OCI-M2 (cell line): ENCODE measurements at regions not wholly inside any gene's neighbourhood (a gene's known extent, or its start where the extent isn't known, plus 50 kb on each side); places are given as distances from the start of the nearest gene placed in this dataset.
"Not testable (repeated sequence)": the region's sequence is repeated elsewhere in the genome, so short reads cannot be mapped to it uniquely, and the experiment has no call there.

Experiments used
- DNase-seq: peaks from one replicate; lab custom pipeline; 2025; ENCODE audit not compliant: unreplicated experiment; lab: John Stamatoyannopoulos, UW

DNA sequence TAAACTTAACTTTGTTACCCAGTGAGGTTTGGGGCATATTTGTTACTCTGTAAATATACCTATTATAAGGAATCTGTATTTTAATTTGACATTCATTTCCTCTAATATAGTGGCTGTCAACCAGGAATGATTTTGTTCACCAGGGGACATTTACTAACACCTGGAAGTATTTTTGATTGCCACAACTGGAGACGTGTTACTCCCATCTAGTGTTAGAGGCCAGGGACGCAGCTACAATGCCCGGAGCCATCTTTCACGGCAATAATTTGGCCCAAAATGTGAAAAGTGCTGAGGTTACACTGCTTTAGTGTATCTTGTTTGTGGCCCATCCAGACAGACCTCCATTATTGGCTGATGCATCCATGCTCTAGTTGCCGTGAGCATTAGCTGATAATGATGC is 881.3 kb upstream of the ATXN7L3B start:
- no peak for DNase-seq

DNA sequence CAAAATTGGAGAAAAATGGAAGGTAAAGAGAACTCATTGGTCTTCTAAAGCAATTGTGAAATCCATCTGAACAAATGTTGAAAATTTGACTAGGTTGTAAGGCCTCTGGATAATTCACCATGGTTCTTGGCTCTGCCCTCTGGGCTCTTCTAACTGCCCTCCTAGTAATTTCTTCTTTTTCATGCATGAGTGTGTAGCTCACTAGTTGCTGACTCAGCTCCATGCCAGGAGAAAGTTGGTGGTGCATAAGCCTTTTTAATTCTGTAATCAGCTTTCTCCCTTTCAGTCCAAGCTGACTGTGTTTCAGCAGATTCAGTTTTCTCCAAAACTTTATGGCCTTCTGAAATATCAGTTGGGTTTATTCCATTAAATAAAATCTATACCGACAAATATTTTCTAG is 877.8 kb upstream of the ATXN7L3B start:
- no peak for DNase-seq

DNA sequence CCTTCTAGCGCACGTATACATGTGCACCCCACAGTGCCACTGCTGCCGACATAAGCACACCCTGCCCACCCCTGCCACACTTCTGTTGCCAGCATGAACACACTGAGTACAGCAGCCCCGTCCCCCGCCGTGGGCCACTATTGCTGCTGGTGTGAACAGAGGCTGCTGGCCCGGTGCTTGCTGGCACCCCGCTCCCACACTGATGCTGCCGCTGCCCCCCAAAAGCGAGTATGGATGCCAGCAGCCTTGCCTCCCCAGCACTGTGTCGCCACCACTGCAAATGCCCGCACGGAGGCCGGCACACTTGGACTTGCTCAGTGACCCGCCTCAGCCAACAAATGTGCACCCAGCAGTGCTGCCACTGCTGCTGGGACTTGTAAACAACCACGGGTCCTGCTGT is 872.4 kb upstream of the ATXN7L3B start:
- DNase-seq = no peak

DNA sequence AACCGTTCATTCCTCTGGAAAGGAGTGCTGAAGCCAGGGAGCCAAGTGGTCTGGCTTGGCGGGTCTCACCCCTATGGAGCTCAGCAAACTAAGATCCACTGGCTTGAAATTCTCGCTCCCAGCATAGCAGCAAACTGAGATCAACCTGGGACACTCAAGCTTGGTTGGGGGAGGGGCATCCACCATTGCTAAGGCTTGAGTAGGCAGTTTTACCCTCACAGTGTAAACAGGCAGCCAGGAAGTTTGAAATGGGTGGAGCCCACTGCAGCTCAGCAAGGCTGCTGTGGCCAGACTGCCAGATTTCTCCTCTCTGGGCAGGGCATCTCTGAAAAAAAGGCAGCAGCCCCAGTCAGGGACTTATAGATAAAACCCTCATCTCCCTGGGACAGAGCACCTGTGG is 866.1 kb upstream of the ATXN7L3B start:
- not testable (repeated sequence) for DNase-seq

DNA sequence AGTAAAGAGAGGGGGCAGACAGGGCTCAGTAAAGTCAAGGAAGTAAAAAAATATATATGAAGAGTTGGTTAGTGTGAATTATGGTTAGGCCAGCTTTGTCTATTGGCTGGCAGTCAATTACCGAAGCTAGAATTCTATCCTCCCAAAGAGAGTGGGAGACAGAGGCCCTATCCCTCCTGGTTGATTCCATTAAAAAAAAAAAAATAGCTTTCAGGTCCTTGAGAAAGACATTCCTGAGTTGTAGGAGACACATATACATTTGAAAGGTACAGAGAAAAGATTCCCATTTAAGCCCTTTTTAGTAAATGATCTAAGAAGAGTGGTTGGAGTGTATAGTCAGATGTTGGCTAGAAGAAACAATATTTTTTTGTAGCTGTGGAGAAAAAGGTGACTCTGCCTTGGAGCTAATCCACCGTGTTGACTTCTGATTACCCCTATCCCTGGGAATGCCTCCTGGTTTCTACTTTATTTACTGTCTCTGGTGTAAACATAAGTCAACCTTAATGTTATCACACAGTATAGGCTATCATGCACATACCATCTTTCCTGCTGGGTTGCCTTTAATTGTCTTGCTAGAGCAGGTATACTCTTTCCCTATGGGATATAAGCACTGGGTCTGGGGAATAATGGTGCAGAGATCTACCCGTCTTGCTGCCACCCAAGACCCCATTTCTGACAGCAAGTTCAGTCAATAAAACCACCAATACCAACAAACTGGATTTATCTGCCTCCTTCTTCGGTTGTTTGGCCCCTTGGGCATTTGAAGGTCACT is 859.9 kb upstream of the ATXN7L3B start:
- DNase-seq = no peak

DNA sequence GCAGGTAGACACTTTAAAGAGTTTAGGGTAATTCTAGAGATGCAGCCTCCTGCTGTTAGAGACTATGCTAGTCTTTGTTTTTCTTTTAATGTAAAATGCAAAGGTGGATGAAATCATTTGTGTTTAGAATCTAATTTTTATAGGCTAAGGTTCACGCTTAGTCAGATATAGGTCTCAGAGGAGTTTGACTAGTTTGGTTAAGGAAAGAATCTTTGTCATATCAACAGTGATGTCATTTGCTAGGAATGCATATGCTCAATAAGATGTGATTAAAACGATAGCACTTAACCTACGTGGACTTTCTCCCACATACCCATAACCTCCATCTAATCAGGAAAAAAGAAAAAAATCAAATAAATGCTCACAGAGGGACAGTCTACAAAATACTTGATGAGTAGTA is 859.3 kb upstream of the ATXN7L3B start:
- no peak for DNase-seq

DNA sequence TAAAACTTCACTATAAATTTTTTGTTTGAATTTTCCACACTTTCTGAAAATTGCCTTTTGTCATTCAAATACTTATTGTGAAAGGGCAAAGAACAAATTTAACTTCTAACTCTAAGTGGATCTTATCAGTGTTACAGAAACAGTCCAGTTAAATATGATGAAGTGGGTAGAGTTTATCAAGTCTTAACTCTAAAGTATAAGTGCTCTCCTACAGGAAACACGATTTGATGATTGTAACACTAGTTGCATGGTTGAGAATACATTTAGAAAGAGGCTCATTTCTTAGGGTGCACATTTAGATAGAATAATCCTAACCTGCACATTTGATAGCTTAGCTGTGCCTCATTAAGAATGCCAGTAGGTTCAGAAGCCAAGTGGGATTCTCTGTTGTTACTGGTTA is 838.3 kb upstream of the ATXN7L3B start:
- DNase-seq = no peak

DNA sequence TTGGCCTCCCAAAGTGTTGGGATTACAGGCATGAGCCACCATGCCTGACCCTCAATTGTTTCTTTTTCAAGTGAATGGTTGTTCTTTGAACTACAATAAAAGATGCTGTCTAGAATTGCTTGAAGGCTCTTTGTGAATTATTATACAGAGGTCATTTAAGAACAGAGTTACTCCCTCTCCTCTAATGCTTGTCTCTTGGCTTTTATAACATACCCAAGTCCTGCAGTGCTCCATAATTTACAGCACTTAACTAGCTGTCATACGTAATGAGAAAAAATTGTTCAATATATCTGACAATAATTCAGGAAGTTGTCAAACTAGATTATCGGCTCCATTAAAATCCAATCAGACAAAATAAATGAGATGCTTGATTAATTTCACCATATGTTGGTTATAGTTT is 823.0 kb upstream of the ATXN7L3B start:
- no peak for DNase-seq

DNA sequence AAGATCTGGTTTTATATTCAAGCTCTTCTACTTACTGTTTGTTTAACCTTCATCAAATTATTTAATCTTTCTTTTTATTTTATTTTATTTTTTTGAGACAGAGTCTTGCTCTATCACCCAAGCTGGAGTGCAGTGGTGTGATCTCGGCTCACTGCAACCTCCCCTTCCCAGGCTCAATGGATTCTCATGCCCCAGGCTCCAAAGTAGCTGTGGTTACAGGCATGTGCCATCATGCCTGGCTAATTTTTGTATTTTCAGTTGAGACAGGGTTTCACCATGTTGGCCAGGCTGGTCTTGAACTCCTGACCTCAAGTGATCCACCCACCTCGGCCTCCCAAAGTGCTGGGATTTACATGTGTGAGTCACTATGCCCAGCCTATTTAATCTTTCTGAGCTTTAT is 821.5 kb upstream of the ATXN7L3B start:
- not testable (repeated sequence) for DNase-seq

DNA sequence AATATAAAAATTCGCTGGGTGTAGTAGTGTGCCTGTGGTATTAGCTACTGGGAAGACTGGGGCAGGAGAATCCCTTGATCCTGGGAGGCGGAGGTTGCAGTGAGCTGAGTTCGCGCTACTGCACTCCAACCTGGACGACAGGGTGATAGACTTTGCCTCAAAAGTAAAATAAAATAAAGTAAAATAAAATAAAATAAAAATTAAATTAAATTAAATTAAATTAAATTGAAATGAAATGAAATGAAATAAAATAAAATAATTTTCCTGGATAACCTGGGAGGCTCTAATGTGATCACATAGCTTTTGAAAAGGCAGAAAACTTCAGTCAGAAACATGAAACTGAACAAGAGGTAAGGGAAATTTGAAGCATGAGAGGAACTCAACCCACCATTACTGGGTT is 818.4 kb upstream of the ATXN7L3B start:
- no peak for DNase-seq

DNA sequence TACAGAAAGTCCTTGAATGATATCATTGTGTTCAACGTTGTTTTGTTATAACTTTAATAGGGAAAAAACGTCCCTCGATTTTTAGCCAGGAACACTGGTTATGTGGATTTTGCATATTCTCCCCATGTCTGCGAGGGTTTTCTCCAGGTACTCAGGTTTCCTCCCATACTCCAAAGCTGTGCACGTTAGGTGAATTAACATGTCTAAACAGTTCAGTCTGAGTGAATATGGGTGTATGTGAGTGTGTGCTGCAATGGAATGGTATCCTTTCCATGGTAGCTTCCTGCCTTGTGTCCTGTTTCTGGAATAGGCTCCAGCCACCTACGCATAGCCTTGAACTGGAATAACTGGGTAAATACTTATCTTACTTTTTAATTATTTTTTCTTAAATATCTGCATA is 810.8 kb upstream of the ATXN7L3B start:
- DNase-seq = no peak

DNA sequence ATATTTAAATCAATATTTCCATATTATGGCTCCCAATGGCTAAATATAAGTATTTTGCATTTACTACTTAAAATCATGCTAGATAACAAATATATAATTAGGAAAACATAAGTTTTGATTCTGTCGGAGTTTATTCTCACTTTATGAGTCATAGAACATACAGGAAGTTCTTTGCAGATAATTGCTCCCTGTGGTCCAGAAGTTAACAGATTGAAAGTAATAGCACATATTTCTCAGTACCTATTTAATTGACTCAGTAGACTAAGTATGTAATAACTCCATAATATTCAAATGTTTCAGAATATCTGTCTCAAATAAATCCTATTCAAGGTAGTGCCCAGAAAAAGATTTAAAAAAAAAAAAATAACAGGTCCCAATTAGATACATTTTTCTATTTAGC is 806.0 kb upstream of the ATXN7L3B start:
- DNase-seq = no peak

DNA sequence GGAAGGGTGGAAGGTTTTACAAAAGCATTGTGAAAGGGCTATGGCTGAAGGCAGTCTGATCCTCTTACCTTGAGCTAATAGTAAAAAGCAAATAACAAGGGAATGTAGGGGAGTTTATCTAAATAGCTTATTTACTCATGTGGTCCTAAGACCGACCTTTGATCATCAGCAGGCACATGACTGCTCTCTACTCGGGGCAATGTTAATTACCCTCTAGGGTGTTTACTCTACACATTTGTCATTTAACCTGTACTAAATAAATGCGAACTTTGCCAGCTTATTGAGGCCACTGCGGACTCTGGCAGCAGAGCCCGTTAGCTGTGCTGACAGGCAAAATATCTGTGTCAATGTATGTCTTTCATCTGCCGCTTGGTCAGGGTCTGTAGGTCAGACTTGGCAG is 768.3 kb upstream of the ATXN7L3B start:
- no peak for DNase-seq

DNA sequence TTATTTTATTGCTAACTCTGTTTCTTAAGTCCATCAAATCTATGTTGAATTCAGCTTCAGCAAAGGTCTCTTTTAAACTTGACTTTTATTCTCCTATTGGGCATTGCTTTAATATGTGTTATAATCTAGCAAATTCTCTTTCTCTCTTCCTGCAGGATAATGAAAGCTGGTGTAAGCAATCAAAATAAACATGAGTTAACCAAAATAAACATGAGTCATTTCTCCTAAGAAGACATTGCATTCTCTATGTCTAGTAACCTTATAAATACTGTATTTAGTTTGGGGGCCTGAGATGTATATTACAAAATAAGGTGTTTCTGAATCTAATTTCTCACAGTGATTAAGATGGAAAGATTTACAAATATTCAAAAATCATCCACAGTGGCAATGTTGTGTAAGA is 739.1 kb upstream of the ATXN7L3B start:
- no peak for DNase-seq

DNA sequence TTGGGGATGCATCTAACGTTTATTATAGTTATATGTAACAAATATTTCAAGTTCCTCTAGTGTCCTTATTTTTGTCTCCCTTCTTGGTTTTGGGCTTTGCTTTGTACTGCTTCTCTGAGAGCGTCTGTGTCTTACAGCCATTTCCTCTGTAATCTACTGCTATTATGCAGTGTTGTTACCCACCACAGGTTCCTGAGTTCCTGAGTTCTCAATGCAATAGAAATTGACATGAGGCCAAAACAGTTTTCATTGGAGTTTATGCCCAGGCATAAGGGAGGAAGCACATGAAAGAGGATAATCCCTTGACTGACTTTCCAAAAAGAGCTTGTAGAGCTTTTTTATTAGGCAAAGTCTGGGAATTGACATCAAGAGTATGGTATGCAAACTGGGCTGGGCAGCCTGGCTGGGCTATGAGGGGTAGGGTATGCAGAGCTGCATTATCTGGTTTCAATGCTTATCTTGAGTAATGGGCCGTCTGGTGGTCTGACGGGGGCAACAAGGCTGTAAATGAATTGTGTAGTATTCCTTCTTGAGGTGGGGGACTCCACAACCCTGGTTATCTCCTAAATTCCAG is 722.5 kb upstream of the ATXN7L3B start:
- no peak for DNase-seq

DNA sequence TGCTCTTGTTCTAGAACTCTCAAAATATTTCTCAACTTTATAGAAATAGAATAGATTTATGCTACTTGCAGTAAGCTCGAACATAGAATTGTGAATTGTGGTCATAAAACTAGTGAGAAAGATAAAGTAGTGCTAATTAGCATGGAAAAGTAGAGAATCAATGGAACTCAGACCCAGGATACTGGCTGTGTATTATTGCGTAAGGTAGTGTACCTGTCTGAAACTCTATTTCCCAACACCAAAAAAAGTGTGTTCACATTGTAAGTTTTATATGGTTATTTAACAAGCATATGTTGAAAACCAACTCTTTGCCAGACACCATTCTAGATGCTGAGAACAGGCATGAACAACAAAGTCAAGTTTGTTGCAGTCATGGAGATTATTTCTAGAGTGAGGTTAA is 720.5 kb upstream of the ATXN7L3B start:
- no peak for DNase-seq

DNA sequence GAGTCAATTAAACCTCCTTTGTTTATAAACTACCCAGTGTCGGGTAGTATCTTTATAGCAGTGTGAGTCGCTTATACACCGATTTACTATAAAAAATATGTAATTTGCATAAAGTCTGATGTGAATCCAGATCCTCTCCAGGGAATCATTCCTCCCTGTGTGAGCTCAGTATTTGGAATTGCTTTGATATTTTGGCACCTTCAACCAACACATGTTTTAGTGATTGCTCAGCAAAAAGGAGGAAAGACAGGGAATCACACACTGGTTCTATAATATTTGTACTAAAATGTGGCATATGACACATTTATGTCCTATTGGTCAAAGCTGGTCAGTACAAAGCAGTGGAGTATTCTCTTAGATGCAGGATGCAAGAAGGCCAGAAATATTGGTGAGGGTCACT is 703.9 kb upstream of the ATXN7L3B start:
- DNase-seq = no peak

DNA sequence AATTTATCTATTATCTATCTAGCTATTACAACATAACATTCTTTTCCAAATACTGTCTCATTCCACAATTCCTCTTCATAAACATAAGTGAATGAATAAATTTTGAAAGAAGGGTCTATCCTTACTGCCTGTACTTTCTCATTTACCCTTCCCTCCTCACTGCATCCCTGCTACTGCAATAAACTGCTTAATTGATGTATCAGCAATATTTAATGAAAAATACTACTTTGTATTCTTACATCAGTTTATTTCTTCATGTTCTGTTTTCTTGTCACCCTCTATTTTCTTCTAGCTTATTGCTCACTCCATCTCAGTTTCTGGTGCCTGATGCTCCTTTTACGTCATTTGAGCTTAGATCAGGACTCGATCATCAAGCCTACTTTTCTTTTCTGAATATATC is 695.7 kb upstream of the ATXN7L3B start:
- no peak for DNase-seq

DNA sequence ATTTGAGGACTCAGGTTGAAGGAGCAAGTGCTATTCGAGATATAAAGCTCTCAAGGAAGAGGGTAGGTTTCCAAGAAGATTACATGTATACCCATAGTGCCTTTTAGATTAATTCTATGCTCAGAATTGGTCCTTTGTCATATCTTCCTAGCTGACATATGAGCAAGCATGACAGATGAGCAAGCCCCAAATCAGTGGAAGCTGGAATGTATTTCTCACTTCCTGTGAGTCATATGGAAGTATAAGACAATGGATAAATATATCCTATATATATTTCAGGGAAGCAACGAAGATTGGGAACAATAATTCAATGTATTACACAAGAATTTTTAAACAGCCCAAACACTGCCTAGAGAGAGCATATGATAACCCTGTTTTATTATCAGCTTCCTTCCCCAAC is 674.1 kb upstream of the ATXN7L3B start:
- no peak for DNase-seq

DNA sequence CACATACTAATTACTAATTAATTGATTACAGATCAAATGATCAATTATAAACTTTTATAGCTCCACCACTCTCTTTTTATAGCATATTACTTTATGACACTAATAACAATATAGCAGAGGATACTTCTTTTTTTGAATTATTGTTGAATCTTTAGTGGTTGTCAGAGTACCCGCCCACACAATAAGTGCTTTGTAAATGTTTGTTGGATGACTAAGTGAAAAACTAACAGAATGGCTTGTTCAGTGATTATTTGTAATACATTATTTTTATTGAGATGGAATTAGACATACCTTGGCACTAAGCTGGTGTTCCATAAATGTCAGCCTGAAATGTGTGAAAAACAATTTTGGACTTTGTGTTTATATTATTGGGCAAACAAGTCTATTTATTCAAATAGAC is 670.5 kb upstream of the ATXN7L3B start:
- DNase-seq = no peak

DNA sequence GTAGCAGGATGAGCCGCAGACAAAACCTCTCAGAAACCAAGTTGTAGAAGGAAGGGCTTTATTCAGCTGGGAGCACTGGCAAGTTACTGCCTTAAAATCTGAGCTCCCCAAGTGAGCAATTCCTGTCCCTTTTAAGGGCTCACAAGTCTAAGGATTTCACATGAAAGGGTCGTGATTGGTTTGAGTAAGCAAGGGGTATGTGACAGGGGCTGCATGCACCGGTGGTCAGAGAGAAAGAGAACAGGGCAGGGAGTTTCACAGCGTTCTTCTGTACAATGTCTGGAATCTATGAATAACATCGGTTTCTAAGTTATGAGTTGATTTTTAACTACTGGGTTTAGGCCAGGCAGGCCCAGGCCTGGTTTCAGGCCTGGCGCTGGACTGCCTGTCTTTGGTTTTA is 660.3 kb upstream of the ATXN7L3B start:
- DNase-seq = not testable (repeated sequence)

DNA sequence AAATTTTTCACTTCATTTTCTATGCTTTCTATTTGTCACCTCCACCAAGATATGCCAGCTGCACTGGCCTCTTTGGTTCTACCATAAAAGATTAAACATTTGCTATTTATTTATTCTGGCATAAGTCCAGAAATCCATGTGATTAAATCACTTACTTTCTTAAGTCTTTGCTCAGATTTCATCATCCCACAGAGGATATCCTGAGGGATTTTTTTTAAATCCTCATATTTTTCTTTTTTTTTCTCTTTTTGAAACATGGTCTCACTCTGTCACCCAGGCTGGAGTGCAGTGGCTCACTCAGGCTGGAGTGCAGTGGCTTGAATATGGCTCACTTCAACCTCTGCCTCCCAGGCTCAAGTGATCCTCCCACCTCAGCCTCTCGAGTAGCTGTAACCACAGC is 645.4 kb upstream of the ATXN7L3B start:
- DNase-seq = no peak

DNA sequence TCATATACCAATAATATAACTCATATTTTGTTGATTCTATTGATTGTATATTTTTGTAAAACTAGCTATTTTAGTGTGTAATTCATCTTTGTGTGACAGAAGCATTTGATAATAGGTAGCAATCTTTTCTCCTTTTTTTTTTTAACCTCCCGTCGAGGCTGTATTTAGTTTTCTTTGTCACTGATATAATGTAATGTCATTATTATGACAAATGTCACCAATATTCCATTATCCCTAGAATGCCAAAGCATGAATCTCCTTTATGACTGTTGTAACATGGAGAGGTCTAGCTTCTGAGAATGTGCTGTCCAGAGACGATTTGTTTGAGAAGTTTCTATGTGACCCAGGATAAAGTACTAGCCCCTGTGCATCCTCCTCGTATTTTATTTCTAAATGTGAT is 639.0 kb upstream of the ATXN7L3B start:
- no peak for DNase-seq
